K562 (cell line): ENCODE measurements at regions not wholly inside any gene's neighbourhood (a gene's known extent, or its start where the extent isn't known, plus 50 kb on each side); places are given as distances from the start of the nearest gene placed in this dataset.

Experiments
- ATAC-seq: fragments of 200-7000 bp; cut with Tn5 transposase; 3 replicates; pipeline ENCODE4 v1.9.1; 2020; ENCODE audit warnings: moderate library complexity
- BruUV-seq: library from RNA; stranded (reverse); fragments of 400-500 nt; replicated peaks from 2 replicates; lab custom pipeline; 2021; lab: Mats Ljungman, UMichigan
- CTCF ChIA-PET: fragments of 300-600 bp; formaldehyde crosslinking; extraction: SDS; loops from one replicate; lab custom pipeline; 2021; ENCODE audit warnings: low intra/inter-chr PET ratio; lab: Yijun Ruan, JAX
- POLR2A ChIA-PET: fragments of 300-600, 350-650 bp; sonication (Branson Sonifier 250); formaldehyde crosslinking; extraction: SDS; loops from one replicate; lab custom pipeline; 2021; ENCODE audit warnings: antibody characterized with exemption, inconsistent platforms; lab: Yijun Ruan, JAX
- DNase-seq, 4 experiments: peaks; one replicate each; pipeline versions ENCODE4 v3.0.0 to v3.0.0-alpha.2; 2011 to 2018; ENCODE audit warnings: low spot score in 3 of 4, mixed read lengths in 3 of 4; ENCODE audit errors: extremely low read depth in 1 of 4
- FAIRE-seq: peaks from 2 replicates; lab custom pipeline; 2011; peaks lifted over from hg19 to GRCh38; lab: Jason Lieb, UNC
- H2AFZ ChIP-seq: 2 replicates; pipeline ENCODE4 v1.6.0; 2011; ENCODE audit warnings: low read depth, low read length, control low read depth, inconsistent platforms
- H3K27ac ChIP-seq: fragments of 200-600 bp; 3 replicates; pipeline ENCODE4 v1.8.0; 2011; ENCODE audit warnings: low read depth, mild to moderate bottlenecking, control low read depth, inconsistent platforms, low read length, moderate library complexity, mixed read lengths; ENCODE audit errors: extremely low read depth
- H3K27me3 ChIP-seq, 2 experiments: fragments of 300-600 bp in 1 of 2; 2 replicates in 1 of 2; 3 replicates in 1 of 2; pipeline versions ENCODE4 v1.6.0 to v1.8.0; 2011; ENCODE audit warnings: inconsistent platforms in 2 of 2, low read length in 2 of 2, mild to moderate bottlenecking in 1 of 2, mixed read lengths in 1 of 2, moderate library complexity in 1 of 2; ENCODE audit not compliant: control insufficient read depth in 2 of 2, insufficient read depth in 2 of 2
- H3K36me3 ChIP-seq: fragments of 300-600 bp; 3 replicates; pipeline ENCODE4 v1.8.0; 2011; ENCODE audit warnings: mild to moderate bottlenecking, low read length, inconsistent platforms; ENCODE audit not compliant: control insufficient read depth, insufficient read depth
- H3K4me1 ChIP-seq, 2 experiments: fragments of 200-600 bp in 1 of 2; replicated peaks in 1 of 2; 2 replicates in 1 of 2; 3 replicates in 1 of 2; pipeline versions ENCODE4 v1.5.1 to v1.8.0; 2011; ENCODE audit warnings: inconsistent platforms in 2 of 2, low read length in 2 of 2, mild to moderate bottlenecking in 1 of 2, mixed read lengths in 1 of 2, moderate library complexity in 1 of 2; ENCODE audit not compliant: control insufficient read depth in 2 of 2, insufficient read depth in 2 of 2
- H3K4me2 ChIP-seq: 2 replicates; pipeline ENCODE4 v1.6.1; 2011; ENCODE audit warnings: low read length, control low read depth, inconsistent platforms, mixed read lengths; ENCODE audit not compliant: insufficient read depth
- H3K4me3 ChIP-seq: fragments of 200-600 bp; sonication (generic), shearing (Covaris generic); 2 replicates; pipeline ENCODE4 v1.5.1; 2016; ENCODE audit warnings: control low read depth, inconsistent platforms
- H3K79me2 ChIP-seq: fragments of 200-600 bp; 3 replicates; pipeline ENCODE4 v1.8.0; 2011; ENCODE audit warnings: low read length, inconsistent platforms; ENCODE audit not compliant: control insufficient read depth, insufficient read depth
- H3K9ac ChIP-seq, 2 experiments: 2 replicates each; pipeline versions ENCODE4 v1.6.0 to v1.6.1; 2011; ENCODE audit warnings: low read depth in 2 of 2, low read length in 2 of 2, control low read depth in 1 of 2, inconsistent platforms in 1 of 2, mild to moderate bottlenecking in 1 of 2, mixed read lengths in 1 of 2; ENCODE audit not compliant: insufficient read depth in 1 of 2
- H3K9me1 ChIP-seq: one replicate; pipeline ENCODE4 v1.6.0; 2011; ENCODE audit warnings: inconsistent platforms, mild to moderate bottlenecking, low read length, moderate library complexity; ENCODE audit not compliant: control insufficient read depth, insufficient read depth
- H3K9me3 ChIP-seq: replicated peaks from 2 replicates; pipeline ENCODE4 v1.5.1; 2011; ENCODE audit warnings: low read depth, low read length, inconsistent platforms; ENCODE audit not compliant: control insufficient read depth, insufficient read depth
- H4K20me1 ChIP-seq: replicated peaks from 2 replicates; pipeline ENCODE4 v1.6.1; 2011; ENCODE audit warnings: low read length, inconsistent platforms, mixed read lengths; ENCODE audit not compliant: control insufficient read depth, insufficient read depth
- CTBP1 ChIP-seq: fragments of 450-650 bp; IDR thresholded peaks from 2 replicates; pipeline ENCODE4 v1.6.1; 2016; ENCODE audit warnings: borderline replicate concordance
- MAZ ChIP-seq, 2 experiments: fragments of 450-650 bp in 1 of 2; sonication (generic) in 1 of 2; formaldehyde crosslinking; IDR thresholded peaks in 1 of 2; conservative IDR thresholded peaks in 1 of 2; 2 replicates each; pipeline versions ENCODE4 v1.4.0 to v1.5.0; 2020; ENCODE audit warnings: mild to moderate bottlenecking in 1 of 2, missing genetic modification reagents in 1 of 2
- POLR2AphosphoS2 ChIP-seq: IDR thresholded peaks from 2 replicates; pipeline ENCODE4 v1.6.1; 2012; ENCODE audit warnings: low read length, improper control_type of control experiment
- SIX5 ChIP-seq, 2 experiments: IDR thresholded peaks; 2 replicates each; pipeline ENCODE4 v1.6.1; 2011; ENCODE audit warnings: low read length in 2 of 2, borderline replicate concordance in 1 of 2, low read depth in 1 of 2, mild to moderate bottlenecking in 1 of 2, moderate library complexity in 1 of 2; ENCODE audit not compliant: insufficient read depth in 1 of 2
- SNRNP70 ChIP-seq: fragments of 200-400 bp; formaldehyde crosslinking; optimal IDR thresholded peaks from 2 replicates; pipeline ENCODE3; 2017; ENCODE audit warnings: low read depth, low read length
- TBL1XR1 ChIP-seq, 2 experiments: IDR thresholded peaks; 2 replicates each; pipeline ENCODE4 v1.6.1; 2012; ENCODE audit warnings: improper control_type of control experiment in 2 of 2, low read length in 2 of 2, mild to moderate bottlenecking in 1 of 2
- TRIM24 ChIP-seq, 2 experiments: fragments of 450-650 bp; IDR thresholded peaks; 2 replicates each; pipeline ENCODE4 v1.6.1; 2016
- ZNF589 ChIP-seq: fragments of 200-800 bp; sonication (Bioruptor generic); IDR thresholded peaks from 2 replicates; pipeline ENCODE4 v1.6.1; 2016; ENCODE audit warnings: low read depth, missing genetic modification characterization, missing compliant biosample characterization
- ZNF764 ChIP-seq: fragments of 250-450 bp; sonication (Bioruptor Pico); IDR thresholded peaks from 2 replicates; pipeline ENCODE4 v1.4.0; 2020; ENCODE audit warnings: low read depth, mild to moderate bottlenecking, moderate library complexity
- WGBS: fragments of 100-300 bp; shearing (Covaris generic); methylation state at CpG from one replicate; pipeline ENCODE4 v1.1.6; 2016; ENCODE audit warnings: low coverage, mixed read lengths; ENCODE audit not compliant: insufficient coverage; ENCODE audit errors: missing lambda C conversion rate; 5-methylcytosine and 5-hydroxymethylcytosine counted together
- in situ Hi-C: fragments of 300-500 bp; cut with MboI; formaldehyde crosslinking; loops from 4 replicates; pipeline ENCODE4 v1.15.0; 2018; ENCODE audit warnings: inconsistent platforms, mixed read lengths
- intact Hi-C: fragments of 100-400 bp; cut with micrococcal nuclease; formaldehyde crosslinking; loops from 2 replicates; pipeline ENCODE4 v1.14.2; 2022
- TF ChIP-seq, protein P1 (sequence below): sonication (generic); formaldehyde crosslinking; IDR thresholded peaks from 2 replicates; pipeline ENCODE4 v1.8.0; 2022; ENCODE audit warnings: mild to moderate bottlenecking, missing genetic modification reagents
- TF ChIP-seq, protein P2 (sequence below): fragments of 200-800 bp; sonication (Bioruptor generic); IDR thresholded peaks from 2 replicates; pipeline ENCODE4 v1.6.1; 2017; ENCODE audit warnings: missing genetic modification characterization, missing compliant biosample characterization
- TF ChIP-seq, protein P3 (sequence below): fragments of 250-450 bp; sonication (Bioruptor Pico); IDR thresholded peaks from 2 replicates; pipeline ENCODE4 v1.8.0; 2021; ENCODE audit warnings: mild to moderate bottlenecking, moderate library complexity

DNA sequence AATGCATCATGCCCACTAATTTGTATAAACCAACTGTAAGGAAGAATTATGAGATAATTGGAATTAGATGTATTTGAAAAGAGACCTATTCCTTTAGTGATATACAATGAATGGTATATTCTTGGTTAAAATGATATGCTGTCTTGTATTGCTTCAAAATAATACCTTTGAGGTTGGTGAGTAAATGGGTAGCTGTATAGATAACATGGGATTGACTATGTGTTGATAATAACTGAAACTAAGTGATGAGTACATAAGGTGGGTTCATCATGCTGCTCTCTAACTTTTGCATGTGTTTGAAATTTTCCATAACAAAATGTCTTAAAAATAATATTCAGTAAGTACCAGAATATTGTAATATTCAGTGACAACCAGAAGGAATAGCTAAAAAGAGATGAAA is 272.6 kb upstream of the ZPLD1 start:
- Histone ChIP-seq H3K4me3 (no peak overlapping the region), H3K9ac (no peak overlapping the region), H3K4me1 (no peaks in the 10 kb centered on the region), H3K36me3 (no peaks in the 10 kb centered on the region), H3K9me3 (no peaks in the 10 kb centered on the region), H3K27ac (no peak overlapping the region), H3K79me2 (no peaks in the 10 kb centered on the region), H2AFZ (no peak overlapping the region), H4K20me1 (no peaks in the 10 kb centered on the region), H3K9me1 (no peaks in the 10 kb centered on the region), H3K4me2 (no peak overlapping the region), H3K27me3 (no peaks in the 10 kb centered on the region)
- FAIRE-seq, result no peak
- BruUV-seq, result no TSS peak
- in situ Hi-C loops, result no loop called here
- POLR2A ChIA-PET, result no interaction called here
- ATAC-seq, result no peak
- DNase-seq, result no peak
- CTCF ChIA-PET, result no interaction called here
- intact Hi-C loops, result no loop called here
- TF ChIP-seq POLR2AphosphoS2 (no peak), SNRNP70 (no peak), ZNF764 (no peak), SIX5 (IDR thresholded peaks at IDR 0.05; ENCODE audit: borderline replicate concordance in 1 of 2, insufficient read depth in 1 of 2, low read depth in 1 of 2, low read length in 2 of 2) (no peak)

DNA sequence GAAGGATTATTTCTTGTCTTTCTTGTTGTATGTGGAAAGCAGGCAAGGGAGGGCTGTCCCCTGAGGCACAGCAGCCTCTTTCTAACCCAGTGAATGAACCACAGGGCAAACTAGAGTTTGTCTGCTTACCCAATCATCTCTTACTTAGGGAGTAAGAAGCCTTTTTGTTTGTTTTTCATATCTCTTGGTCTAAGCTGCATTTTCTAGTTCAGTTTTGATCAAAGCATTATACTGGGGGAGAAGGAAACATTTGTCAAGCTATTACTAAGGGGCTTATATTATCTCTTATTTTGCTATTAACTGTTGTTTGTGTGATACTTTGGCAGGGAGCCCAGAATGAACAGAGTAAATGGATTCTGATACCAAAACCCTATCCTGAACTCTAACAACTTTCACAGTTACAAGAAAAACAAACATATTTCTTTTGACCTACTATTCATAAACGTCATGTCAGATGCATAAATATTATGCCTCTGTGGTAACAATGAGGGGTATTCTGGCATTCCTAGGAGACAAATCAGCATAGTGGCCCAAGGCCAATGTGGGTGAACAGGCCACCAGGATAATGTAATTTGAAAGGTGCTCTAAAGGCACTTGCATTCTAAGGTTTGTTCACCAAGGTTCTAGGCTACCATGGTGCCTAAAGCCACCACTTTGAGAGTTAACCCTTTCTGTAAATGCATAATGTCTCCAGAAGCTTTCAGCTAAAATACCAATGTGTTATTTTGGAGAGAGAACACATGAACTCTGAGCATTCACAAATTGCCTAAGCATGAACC is 271.6 kb upstream of the ZPLD1 start:
- no peaks in the 10 kb centered on the region for H3K79me2 ChIP-seq
- no peaks in the 10 kb centered on the region for H3K9me3 ChIP-seq
- H3K4me3 ChIP-seq, result no peak overlapping the region
- no peaks in the 10 kb centered on the region for H3K4me1 ChIP-seq
- no peak overlapping the region for H3K9ac ChIP-seq
- WGBS, result 0% methylated on average over 1 of the region's 1 CpG
- H4K20me1 ChIP-seq, result no peaks in the 10 kb centered on the region
- no peak overlapping the region for H3K27ac ChIP-seq
- no peaks in the 10 kb centered on the region for H3K36me3 ChIP-seq
- POLR2A ChIA-PET, result no interaction called here
- no TSS peak for BruUV-seq
- in situ Hi-C loops (no loop called here), intact Hi-C loops (no loop called here)
- no peak overlapping the region for H3K4me2 ChIP-seq
- CTCF ChIA-PET, result no interaction called here
- ATAC-seq, result no peak
- H3K27me3 ChIP-seq, result no peaks in the 10 kb centered on the region
- DNase-seq, result no peak
- no peak for FAIRE-seq
- H2AFZ ChIP-seq, result no peak overlapping the region
- no peaks in the 10 kb centered on the region for H3K9me1 ChIP-seq
- TF ChIP-seq, protein P1, sequence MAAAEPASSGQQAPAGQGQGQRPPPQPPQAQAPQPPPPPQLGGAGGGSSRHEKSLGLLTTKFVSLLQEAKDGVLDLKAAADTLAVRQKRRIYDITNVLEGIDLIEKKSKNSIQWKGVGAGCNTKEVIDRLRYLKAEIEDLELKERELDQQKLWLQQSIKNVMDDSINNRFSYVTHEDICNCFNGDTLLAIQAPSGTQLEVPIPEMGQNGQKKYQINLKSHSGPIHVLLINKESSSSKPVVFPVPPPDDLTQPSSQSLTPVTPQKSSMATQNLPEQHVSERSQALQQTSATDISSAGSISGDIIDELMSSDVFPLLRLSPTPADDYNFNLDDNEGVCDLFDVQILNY (CRISPR knock-in tag), result no peak
- TF ChIP-seq TBL1XR1 (IDR thresholded peaks at IDR 0.05; ENCODE audit: low read length in 2 of 2), result no peak
- TF ChIP-seq TRIM24 (IDR thresholded peaks at IDR 0.05), result no peak
- TF ChIP-seq CTBP1, result no peak
- no peak for TF ChIP-seq MAZ (CRISPR knock-in tag; conservative IDR thresholded peaks at IDR 0.05 in 1 of 2, IDR thresholded peaks at IDR 0.05 in 1 of 2)
- TF ChIP-seq, protein P2, sequence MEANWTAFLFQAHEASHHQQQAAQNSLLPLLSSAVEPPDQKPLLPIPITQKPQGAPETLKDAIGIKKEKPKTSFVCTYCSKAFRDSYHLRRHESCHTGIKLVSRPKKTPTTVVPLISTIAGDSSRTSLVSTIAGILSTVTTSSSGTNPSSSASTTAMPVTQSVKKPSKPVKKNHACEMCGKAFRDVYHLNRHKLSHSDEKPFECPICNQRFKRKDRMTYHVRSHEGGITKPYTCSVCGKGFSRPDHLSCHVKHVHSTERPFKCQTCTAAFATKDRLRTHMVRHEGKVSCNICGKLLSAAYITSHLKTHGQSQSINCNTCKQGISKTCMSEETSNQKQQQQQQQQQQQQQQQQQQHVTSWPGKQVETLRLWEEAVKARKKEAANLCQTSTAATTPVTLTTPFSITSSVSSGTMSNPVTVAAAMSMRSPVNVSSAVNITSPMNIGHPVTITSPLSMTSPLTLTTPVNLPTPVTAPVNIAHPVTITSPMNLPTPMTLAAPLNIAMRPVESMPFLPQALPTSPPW (CRISPR knock-in tag), result no peak
- TF ChIP-seq ZNF589 (CRISPR knock-in tag), result no peak
- TF ChIP-seq, protein P3, sequence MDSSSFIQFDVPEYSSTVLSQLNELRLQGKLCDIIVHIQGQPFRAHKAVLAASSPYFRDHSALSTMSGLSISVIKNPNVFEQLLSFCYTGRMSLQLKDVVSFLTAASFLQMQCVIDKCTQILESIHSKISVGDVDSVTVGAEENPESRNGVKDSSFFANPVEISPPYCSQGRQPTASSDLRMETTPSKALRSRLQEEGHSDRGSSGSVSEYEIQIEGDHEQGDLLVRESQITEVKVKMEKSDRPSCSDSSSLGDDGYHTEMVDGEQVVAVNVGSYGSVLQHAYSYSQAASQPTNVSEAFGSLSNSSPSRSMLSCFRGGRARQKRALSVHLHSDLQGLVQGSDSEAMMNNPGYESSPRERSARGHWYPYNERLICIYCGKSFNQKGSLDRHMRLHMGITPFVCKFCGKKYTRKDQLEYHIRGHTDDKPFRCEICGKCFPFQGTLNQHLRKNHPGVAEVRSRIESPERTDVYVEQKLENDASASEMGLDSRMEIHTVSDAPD, result no peak
